MCF 10A (cell line): ENCODE measurements at regions not wholly inside any gene's neighbourhood (a gene's known extent, or its start where the extent isn't known, plus 50 kb on each side); places are given as distances from the start of the nearest gene placed in this dataset.

Experiments used
- BruUV-seq: library from RNA; stranded (reverse); fragments of 400-500 nt; replicated peaks from 2 replicates; lab custom pipeline; 2021; lab: Mats Ljungman, UMichigan
- CTCF ChIA-PET: fragments of 300-600 bp; sonication (Branson Sonifier 250); formaldehyde crosslinking; extraction: SDS; loops from one replicate; lab custom pipeline; 2021; ENCODE audit warnings: antibody characterized with exemption, inconsistent platforms; lab: Yijun Ruan, JAX
- POLR2A ChIA-PET: fragments of 300-600, 350-650 bp; sonication (Branson Sonifier 250); formaldehyde crosslinking; extraction: SDS; loops from one replicate; lab custom pipeline; 2020; ENCODE audit warnings: antibody characterized with exemption, inconsistent platforms; lab: Yijun Ruan, JAX
- DNase-seq: peaks from one replicate; pipeline ENCODE4 v3.0.0-alpha.2; 2018; ENCODE audit not compliant: unreplicated experiment
- H3K27ac Mint-ChIP-seq: one replicate; pipeline ENCODE4 v1.8.0; 2022; ENCODE audit warnings: mild to moderate bottlenecking, low read depth, mixed read lengths; ENCODE audit not compliant: unreplicated experiment
- H3K27me3 Mint-ChIP-seq: one replicate; pipeline ENCODE4 v1.8.0; 2022; ENCODE audit warnings: mixed read lengths; ENCODE audit not compliant: insufficient read depth, unreplicated experiment
- H3K36me3 Mint-ChIP-seq: one replicate; pipeline ENCODE4 v1.8.0; 2022; ENCODE audit warnings: mild to moderate bottlenecking, moderate library complexity, mixed read lengths; ENCODE audit not compliant: insufficient read depth, unreplicated experiment
- H3K4me1 Mint-ChIP-seq: one replicate; pipeline ENCODE4 v1.8.0; 2022; ENCODE audit warnings: mixed read lengths; ENCODE audit not compliant: insufficient read depth, unreplicated experiment
- H3K4me3 Mint-ChIP-seq: one replicate; pipeline ENCODE4 v1.8.0; 2022; ENCODE audit warnings: mild to moderate bottlenecking, moderate library complexity, mixed read lengths; ENCODE audit not compliant: unreplicated experiment
- H3K9me3 Mint-ChIP-seq: one replicate; pipeline ENCODE4 v1.8.0; 2022; ENCODE audit warnings: mixed read lengths; ENCODE audit not compliant: unreplicated experiment
- intact Hi-C: fragments of 100-400 bp; cut with micrococcal nuclease; formaldehyde crosslinking; loops from 2 replicates; pipeline ENCODE4 v1.14.1; 2022
- TF ChIP-seq, protein P1 (sequence below): fragments of 200-600 bp; IDR thresholded peaks from one replicate; pipeline ENCODE4 v1.8.0; 2022; ENCODE audit warnings: antibody characterized with exemption, mild to moderate bottlenecking; ENCODE audit not compliant: unreplicated experiment

DNA sequence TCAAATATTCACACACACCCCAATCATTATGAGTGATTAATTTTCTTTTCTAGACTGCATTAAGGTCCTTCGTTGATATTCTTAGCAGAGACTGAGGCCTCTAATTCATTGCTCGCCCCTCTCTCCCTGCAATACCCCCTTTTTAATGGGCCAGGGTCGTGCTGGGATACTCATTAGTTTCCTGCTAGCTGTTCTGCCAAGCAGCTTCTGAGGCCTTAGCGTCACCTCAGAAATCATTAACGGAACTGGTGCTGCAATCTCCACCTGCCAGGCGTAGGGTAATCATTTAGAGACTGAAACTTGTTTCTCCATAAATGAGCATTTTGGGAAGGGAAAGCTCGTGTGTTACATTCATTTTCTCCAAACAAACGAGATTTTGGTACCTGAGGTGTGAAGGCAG is 1054.7 kb downstream of the GALC start:
- Mint-ChIP-seq H3K27ac (no peak overlapping the region), H3K9me3 (no peaks in the 10 kb centered on the region), H3K36me3 (no peaks in the 10 kb centered on the region), H3K27me3 (no peaks in the 10 kb centered on the region), H3K4me1 (peaks cover 9% of the 10 kb centered on the region), H3K4me3 (no peak overlapping the region)
- intact Hi-C loops, result no loop called here
- DNase-seq, result no peak
- ChIA-PET POLR2A (no interaction called here), CTCF (interaction anchor here (0.6 kb wide), 1 partner anchor 1326 kb away, joined by 3 read pairs; no protein-coding TSS in a partner anchor)
- TF ChIP-seq, protein P1, sequence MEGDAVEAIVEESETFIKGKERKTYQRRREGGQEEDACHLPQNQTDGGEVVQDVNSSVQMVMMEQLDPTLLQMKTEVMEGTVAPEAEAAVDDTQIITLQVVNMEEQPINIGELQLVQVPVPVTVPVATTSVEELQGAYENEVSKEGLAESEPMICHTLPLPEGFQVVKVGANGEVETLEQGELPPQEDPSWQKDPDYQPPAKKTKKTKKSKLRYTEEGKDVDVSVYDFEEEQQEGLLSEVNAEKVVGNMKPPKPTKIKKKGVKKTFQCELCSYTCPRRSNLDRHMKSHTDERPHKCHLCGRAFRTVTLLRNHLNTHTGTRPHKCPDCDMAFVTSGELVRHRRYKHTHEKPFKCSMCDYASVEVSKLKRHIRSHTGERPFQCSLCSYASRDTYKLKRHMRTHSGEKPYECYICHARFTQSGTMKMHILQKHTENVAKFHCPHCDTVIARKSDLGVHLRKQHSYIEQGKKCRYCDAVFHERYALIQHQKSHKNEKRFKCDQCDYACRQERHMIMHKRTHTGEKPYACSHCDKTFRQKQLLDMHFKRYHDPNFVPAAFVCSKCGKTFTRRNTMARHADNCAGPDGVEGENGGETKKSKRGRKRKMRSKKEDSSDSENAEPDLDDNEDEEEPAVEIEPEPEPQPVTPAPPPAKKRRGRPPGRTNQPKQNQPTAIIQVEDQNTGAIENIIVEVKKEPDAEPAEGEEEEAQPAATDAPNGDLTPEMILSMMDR, result no peak
- no TSS peak for BruUV-seq

DNA sequence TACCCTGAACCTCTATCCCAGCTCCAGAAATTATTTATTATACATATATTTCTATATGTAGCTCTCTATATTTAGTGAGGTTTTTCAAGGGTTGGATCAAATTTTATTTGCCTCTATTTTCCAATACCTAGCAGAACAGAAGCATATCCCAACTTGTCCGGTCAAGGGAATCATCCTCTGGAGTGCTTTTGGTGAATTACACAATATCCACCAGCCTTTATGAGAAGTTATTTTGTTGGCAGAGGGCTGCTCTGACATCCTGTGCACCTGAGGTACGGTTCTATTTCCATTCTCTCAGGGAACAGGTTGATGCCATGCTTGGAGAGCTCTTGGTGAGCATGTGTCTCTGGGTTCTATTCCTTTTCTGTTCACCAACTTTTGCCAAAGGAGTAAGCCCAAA is 1056.4 kb downstream of the GALC start:
- Mint-ChIP-seq H3K4me3 (no peak overlapping the region), H3K27ac (no peak overlapping the region), H3K9me3 (no peaks in the 10 kb centered on the region), H3K36me3 (no peaks in the 10 kb centered on the region), H3K27me3 (no peaks in the 10 kb centered on the region), H3K4me1 (peaks cover 9% of the 10 kb centered on the region)
- DNase-seq, result peak; percentile 17
- BruUV-seq, result no TSS peak
- TF ChIP-seq, protein P1, result no peak
- ChIA-PET POLR2A (no interaction called here), CTCF (no interaction called here)
- intact Hi-C loops, result no loop called here

DNA sequence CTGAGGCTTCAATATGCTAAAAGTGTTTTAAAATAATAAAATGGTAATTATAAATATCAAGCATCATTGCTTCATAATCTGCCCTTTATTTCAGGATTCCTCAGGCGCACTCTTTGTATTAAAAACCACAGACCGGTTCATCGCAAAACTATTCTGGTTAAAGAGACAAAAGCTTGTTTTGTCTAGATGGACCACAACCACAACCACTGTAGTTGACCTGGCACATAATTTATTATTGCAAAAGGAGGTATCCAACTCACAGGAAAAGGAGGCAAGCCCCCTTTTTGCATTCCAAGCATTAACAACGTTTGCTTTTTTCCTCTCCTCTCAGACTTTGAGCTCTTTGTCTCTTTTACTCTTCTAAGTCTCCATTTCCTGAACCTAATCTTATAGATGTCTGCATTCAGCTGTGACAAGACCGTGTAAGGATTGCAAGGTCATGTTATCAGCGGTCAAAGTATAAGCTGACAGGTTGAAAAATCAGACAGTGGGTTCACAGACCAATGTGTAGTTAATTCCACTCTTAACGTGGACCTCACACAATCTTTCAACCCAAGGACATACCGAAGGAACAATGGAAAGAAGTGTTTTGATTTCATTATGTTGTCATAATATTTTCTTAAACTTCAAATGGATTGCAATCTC is 1057.6 kb downstream of the GALC start:
- Mint-ChIP-seq H3K27me3 (no peaks in the 10 kb centered on the region), H3K4me1 (peaks cover 8% of the 10 kb centered on the region), H3K9me3 (no peaks in the 10 kb centered on the region), H3K36me3 (no peaks in the 10 kb centered on the region), H3K4me3 (no peak overlapping the region), H3K27ac (no peak overlapping the region)
- CTCF ChIA-PET, result no interaction called here
- POLR2A ChIA-PET, result interaction anchor here (0.6 to 0.9 kb wide), 2 partner anchors 1110 to 1162 kb away, joined by 3 read pairs; no protein-coding TSS in a partner anchor
- TF ChIP-seq, protein P1, result no peak
- DNase-seq, result no peak
- intact Hi-C loops, result no loop called here
- BruUV-seq, result no TSS peak

DNA sequence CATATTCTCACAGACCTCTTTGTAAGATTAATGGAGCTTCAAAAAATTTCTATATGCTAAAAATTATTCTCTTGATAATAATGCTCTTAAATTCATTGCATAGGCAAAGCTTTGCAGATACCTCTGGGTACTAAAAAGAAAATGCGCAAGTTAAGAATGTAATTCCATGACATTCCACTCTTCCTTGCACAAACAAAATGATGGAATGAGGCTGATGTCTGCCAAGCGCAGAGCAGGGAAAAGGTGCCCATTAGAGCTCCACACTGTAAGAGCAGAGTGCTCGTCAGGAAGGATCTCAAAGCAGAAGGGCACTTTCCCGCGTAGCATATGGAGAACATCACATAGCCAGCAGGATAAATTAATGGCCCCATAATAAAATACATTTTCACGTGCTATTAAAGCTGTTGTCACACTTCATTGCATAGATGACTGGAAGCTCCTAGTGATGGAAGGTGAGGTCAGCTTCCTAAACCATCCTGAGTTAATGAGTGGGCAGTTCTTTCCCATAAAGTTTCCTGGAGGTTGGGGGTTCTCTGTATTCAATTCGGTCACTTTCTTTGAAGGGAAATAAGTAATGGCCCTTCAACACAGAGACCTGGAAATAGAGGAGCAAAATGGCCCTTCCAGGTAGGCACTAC is 1058.9 kb downstream of the GALC start:
- intact Hi-C loops, result no loop called here
- no peaks in the 10 kb centered on the region for H3K27me3 Mint-ChIP-seq
- no peaks in the 10 kb centered on the region for H3K4me1 Mint-ChIP-seq
- no peaks in the 10 kb centered on the region for H3K9me3 Mint-ChIP-seq
- ChIA-PET POLR2A (interaction anchor here (0.6 to 0.9 kb wide), 2 partner anchors 12 to 1786 kb away, joined by 3 read pairs; no protein-coding TSS in a partner anchor), CTCF (interaction anchor here (0.8 kb wide), 1 partner anchor 31 kb away, joined by 3 read pairs; no protein-coding TSS in a partner anchor)
- BruUV-seq, result no TSS peak
- H3K27ac Mint-ChIP-seq, result no peak overlapping the region
- H3K4me3 Mint-ChIP-seq, result no peak overlapping the region
- TF ChIP-seq, protein P1, result no peak
- DNase-seq, result no peak
- H3K36me3 Mint-ChIP-seq, result no peaks in the 10 kb centered on the region
